DND-41 (cell line): ENCODE measurements at regions not wholly inside any gene's neighbourhood (a gene's known extent, or its start where the extent isn't known, plus 50 kb on each side); places are given as distances from the start of the nearest gene placed in this dataset.
A peak's percentile ranks its signal among the peaks of the same experiment; 100 is the strongest.

Source experiments
- ATAC-seq: fragments of 200-7000 bp; cut with Tn5 transposase; 3 replicates; pipeline ENCODE4 v1.9.1; 2021; ENCODE audit warnings: low read depth; ENCODE audit not compliant: insufficient read depth
- DNase-seq: peaks from one replicate; pipeline ENCODE4 v3.0.0-alpha.2; 2020
- H2AFZ ChIP-seq: 2 replicates; pipeline ENCODE4 v1.6.0; 2012; ENCODE audit warnings: low read depth, low read length
- H3K27ac ChIP-seq: 2 replicates; pipeline ENCODE4 v1.5.1; 2012; ENCODE audit warnings: low read length, inconsistent platforms
- H3K27me3 ChIP-seq: fragments of 200-600 bp; sonication (generic); 2 replicates; pipeline ENCODE4 v1.6.0; 2012; ENCODE audit warnings: low read length, mild to moderate bottlenecking, inconsistent platforms; ENCODE audit not compliant: insufficient read depth, poor library complexity
- H3K36me3 ChIP-seq: 2 replicates; pipeline ENCODE4 v1.5.1; 2012; ENCODE audit warnings: low read length, inconsistent platforms; ENCODE audit not compliant: insufficient read depth
- H3K4me1 ChIP-seq: 2 replicates; pipeline ENCODE4 v1.5.1; 2012; ENCODE audit warnings: mild to moderate bottlenecking, low read length; ENCODE audit not compliant: insufficient read depth
- H3K4me2 ChIP-seq: 2 replicates; pipeline ENCODE4 v1.6.0; 2012; ENCODE audit warnings: mild to moderate bottlenecking, moderate library complexity, low read length, inconsistent platforms; ENCODE audit not compliant: insufficient read depth
- H3K4me3 ChIP-seq, 2 experiments: fragments of 200-600 bp in 1 of 2; shearing (Covaris generic) in 1 of 2; 2 replicates each; pipeline ENCODE4 v1.5.1; 2012 to 2016; ENCODE audit warnings: inconsistent platforms in 2 of 2, low read length in 2 of 2, mild to moderate bottlenecking in 2 of 2, low read depth in 1 of 2, moderate library complexity in 1 of 2
- H3K79me2 ChIP-seq: 2 replicates; pipeline ENCODE4 v1.6.0; 2012; ENCODE audit warnings: low read length, inconsistent platforms; ENCODE audit not compliant: insufficient read depth
- H3K9ac ChIP-seq: 2 replicates; pipeline ENCODE4 v1.6.0; 2012; ENCODE audit warnings: low read depth, mild to moderate bottlenecking, inconsistent platforms, low read length, moderate library complexity
- H3K9me3 ChIP-seq: 2 replicates; pipeline ENCODE4 v1.5.1; 2012; ENCODE audit warnings: low read length, moderate library complexity, mild to moderate bottlenecking, inconsistent platforms; ENCODE audit not compliant: insufficient read depth, severe bottlenecking
- H4K20me1 ChIP-seq: 2 replicates; pipeline ENCODE4 v1.6.0; 2012; ENCODE audit warnings: low read length; ENCODE audit not compliant: insufficient read depth
- EZH2 ChIP-seq: IDR thresholded peaks from 3 replicates; pipeline ENCODE4 v1.6.1; 2012; ENCODE audit warnings: borderline replicate concordance, low read depth, mild to moderate bottlenecking, moderate library complexity, low read length, inconsistent platforms; ENCODE audit not compliant: severe bottlenecking
- TF ChIP-seq, protein P1 (sequence below): IDR thresholded peaks from 2 replicates; pipeline ENCODE4 v1.5.1; 2012; ENCODE audit warnings: borderline replicate concordance, low read length, moderate library complexity, mild to moderate bottlenecking; ENCODE audit not compliant: poor library complexity, severe bottlenecking; ENCODE audit errors: extremely low read depth

DNA sequence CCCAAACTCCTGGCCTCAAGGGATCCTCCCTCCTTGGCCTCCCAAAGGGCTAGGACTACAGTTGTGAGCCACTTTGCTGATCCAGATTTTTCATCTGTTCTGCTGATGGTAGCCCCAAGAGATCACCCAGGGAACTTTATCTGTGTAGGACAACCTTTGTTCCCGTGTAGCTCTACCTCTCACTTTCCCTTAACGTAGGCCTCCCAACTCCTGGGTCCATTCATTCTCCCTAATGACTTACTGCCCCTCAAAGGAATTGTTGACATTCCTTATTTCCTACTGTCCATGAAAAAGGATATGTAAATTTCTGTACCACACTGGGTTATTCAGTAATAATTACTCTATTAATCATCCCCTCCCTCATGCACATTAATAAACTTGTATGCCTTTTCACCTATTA is 51.0 kb upstream of the PHF24 start:
- no peak overlapping the region for H3K4me3 ChIP-seq

DNA sequence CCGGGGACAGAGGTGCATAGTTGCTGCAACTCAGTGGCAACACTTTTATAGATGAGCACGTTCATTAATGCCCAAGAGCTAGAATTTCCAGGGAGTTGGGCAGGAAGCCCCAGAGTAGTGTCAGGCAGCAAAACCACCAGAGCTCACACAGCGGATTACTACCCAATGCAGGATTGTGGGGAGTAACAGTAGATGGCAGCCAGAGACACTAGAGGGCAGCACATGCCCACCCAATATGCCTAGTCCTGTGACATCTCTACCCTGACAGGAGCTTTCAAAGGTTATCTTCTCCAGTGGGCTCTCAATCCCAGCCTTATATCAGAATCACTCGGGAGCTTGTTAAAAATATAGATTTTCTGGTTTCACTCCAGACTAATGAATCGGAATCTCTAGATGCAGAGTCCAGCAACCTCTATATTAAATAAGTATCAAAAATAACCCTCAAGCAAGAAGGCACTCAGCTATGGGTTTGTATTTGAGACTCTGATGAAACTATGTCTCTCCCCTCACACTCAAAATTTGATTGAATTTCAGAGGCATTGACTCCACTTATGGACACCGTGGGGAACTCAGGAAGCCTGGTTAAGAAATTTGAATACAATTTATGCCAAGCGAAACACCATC is 58.4 kb upstream of the PHF24 start:
- peak; percentile 76 for DNase-seq
- Histone ChIP-seq H3K4me3 (no peak overlapping the region), H4K20me1 (no peaks in the 10 kb centered on the region), H3K9me3 (no peaks in the 10 kb centered on the region), H2AFZ (no peak overlapping the region), H3K4me2 (no peak overlapping the region), H3K36me3 (no peaks in the 10 kb centered on the region), H3K27ac (no peak overlapping the region), H3K9ac (no peak overlapping the region), H3K27me3 (peaks cover 3% of the 10 kb centered on the region), H3K4me1 (no peaks in the 10 kb centered on the region), H3K79me2 (no peaks in the 10 kb centered on the region)
- TF ChIP-seq EZH2, result no peak
- TF ChIP-seq, protein P1, sequence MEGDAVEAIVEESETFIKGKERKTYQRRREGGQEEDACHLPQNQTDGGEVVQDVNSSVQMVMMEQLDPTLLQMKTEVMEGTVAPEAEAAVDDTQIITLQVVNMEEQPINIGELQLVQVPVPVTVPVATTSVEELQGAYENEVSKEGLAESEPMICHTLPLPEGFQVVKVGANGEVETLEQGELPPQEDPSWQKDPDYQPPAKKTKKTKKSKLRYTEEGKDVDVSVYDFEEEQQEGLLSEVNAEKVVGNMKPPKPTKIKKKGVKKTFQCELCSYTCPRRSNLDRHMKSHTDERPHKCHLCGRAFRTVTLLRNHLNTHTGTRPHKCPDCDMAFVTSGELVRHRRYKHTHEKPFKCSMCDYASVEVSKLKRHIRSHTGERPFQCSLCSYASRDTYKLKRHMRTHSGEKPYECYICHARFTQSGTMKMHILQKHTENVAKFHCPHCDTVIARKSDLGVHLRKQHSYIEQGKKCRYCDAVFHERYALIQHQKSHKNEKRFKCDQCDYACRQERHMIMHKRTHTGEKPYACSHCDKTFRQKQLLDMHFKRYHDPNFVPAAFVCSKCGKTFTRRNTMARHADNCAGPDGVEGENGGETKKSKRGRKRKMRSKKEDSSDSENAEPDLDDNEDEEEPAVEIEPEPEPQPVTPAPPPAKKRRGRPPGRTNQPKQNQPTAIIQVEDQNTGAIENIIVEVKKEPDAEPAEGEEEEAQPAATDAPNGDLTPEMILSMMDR, result peak; percentile 84
- ATAC-seq, result peak; percentile 100

More for the DNA sequence above, 51.0 kb upstream of the PHF24 start:
- DNase-seq (no peak), ATAC-seq (no peak)
- Histone ChIP-seq H3K79me2 (no peaks in the 10 kb centered on the region), H3K4me1 (no peaks in the 10 kb centered on the region), H3K27me3 (no peaks in the 10 kb centered on the region), H3K9me3 (no peaks in the 10 kb centered on the region), H3K9ac (no peak overlapping the region), H3K36me3 (no peaks in the 10 kb centered on the region), H4K20me1 (no peaks in the 10 kb centered on the region), H2AFZ (no peak overlapping the region), H3K27ac (no peak overlapping the region), H3K4me2 (no peak overlapping the region)
- TF ChIP-seq, protein P1, result no peak
- no peak for TF ChIP-seq EZH2

DNA sequence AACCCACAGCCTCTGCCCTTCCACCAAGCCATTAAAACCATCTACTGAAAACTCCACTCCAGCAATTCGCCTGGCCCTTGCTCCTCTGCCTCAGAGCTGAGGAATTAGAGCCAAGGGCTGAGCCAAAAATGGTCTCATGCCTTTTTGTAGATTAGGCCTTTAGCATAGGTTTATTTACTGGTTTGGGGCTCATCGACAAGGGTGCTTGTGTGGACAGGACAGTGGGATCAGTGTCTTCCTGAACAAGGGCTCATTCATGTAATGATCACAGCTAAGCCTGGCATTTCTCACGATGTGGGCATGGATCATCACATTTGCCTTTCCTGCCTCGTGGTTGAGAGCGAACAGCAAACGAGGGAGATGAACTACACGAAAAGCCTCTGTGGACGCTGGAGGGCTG is 59.2 kb upstream of the PHF24 start:
- Histone ChIP-seq H3K9me3 (no peaks in the 10 kb centered on the region), H3K36me3 (no peaks in the 10 kb centered on the region), H3K79me2 (no peaks in the 10 kb centered on the region), H2AFZ (no peak overlapping the region), H3K27me3 (peaks cover 3% of the 10 kb centered on the region), H3K4me1 (no peaks in the 10 kb centered on the region), H3K4me2 (no peak overlapping the region), H4K20me1 (no peaks in the 10 kb centered on the region), H3K9ac (no peak overlapping the region), H3K27ac (no peak overlapping the region), H3K4me3 (no peak overlapping the region)
- ATAC-seq (no peak), DNase-seq (no peak)
- no peak for TF ChIP-seq EZH2
- TF ChIP-seq, protein P1, result no peak

DNA sequence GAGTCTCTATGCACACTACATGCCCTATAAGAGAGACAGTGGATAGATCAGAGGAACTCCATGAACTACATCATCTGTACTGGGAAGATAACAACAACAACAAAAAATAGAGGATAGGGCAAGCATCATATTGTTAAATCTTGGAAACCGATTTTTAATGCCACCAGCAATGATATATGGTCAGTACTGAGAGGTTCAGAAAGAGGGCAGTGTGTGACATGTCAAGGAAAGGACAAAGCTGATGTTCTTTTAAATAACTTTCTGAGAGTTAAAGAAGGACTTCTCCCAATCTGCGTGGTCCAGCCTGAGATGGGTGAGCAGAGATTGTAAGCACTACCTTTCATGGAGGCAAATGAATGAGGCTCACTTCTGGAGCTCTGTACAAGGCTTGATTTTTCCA is 62.0 kb upstream of the PHF24 start:
- no peak overlapping the region for H2AFZ ChIP-seq
- H3K27ac ChIP-seq, result no peak overlapping the region
- H3K4me1 ChIP-seq, result no peaks in the 10 kb centered on the region
- no peaks in the 10 kb centered on the region for H3K36me3 ChIP-seq
- no peaks in the 10 kb centered on the region for H3K79me2 ChIP-seq
- H3K9ac ChIP-seq, result no peak overlapping the region
- ATAC-seq (no peak), DNase-seq (no peak)
- no peaks in the 10 kb centered on the region for H3K9me3 ChIP-seq
- no peak for TF ChIP-seq EZH2
- TF ChIP-seq, protein P1, result peak; percentile 17
- H3K27me3 ChIP-seq, result peaks cover 8% of the 10 kb centered on the region
- no peaks in the 10 kb centered on the region for H4K20me1 ChIP-seq
- no peak overlapping the region for H3K4me3 ChIP-seq
- H3K4me2 ChIP-seq, result no peak overlapping the region
